SK-N-SH (cell line): ENCODE measurements at regions not wholly inside any gene's neighbourhood (a gene's known extent, or its start where the extent isn't known, plus 50 kb on each side); places are given as distances from the start of the nearest gene placed in this dataset.

Experiments used
- CTCF ChIA-PET: fragments of 300-600, 350-600 bp; formaldehyde crosslinking; extraction: SDS; loops from one replicate; lab custom pipeline; 2021; lab: Yijun Ruan, JAX
- POLR2A ChIA-PET: fragments of 350-600 bp; sonication (Branson Sonifier 250); formaldehyde crosslinking; extraction: SDS; loops from one replicate; lab custom pipeline; 2020; ENCODE audit warnings: antibody characterized with exemption, inconsistent platforms; lab: Yijun Ruan, JAX
- DNase-seq: peaks from one replicate; pipeline ENCODE4 v3.0.0; 2012
- H2AFZ ChIP-seq: fragments of 200-600 bp; sonication (generic); 2 replicates; pipeline ENCODE4 v1.8.1; 2016; ENCODE audit warnings: antibody characterized with exemption, mild to moderate bottlenecking, low read depth
- H3F3A ChIP-seq: fragments of 200-600 bp; sonication (generic); replicated peaks from 2 replicates; pipeline ENCODE3; 2016; ENCODE audit warnings: antibody characterized with exemption, mild to moderate bottlenecking; ENCODE audit not compliant: insufficient read depth
- H3K27ac ChIP-seq, 2 experiments: fragments of 200-500 bp in 1 of 2; fragments of 200-600 bp in 1 of 2; sonication (Bioruptor generic) in 1 of 2; sonication (generic), shearing (Covaris generic) in 1 of 2; 2 replicates each; pipeline versions ENCODE4 v1.5.1 to v1.6.1; 2014 to 2016; ENCODE audit warnings: low read depth in 2 of 2, inconsistent platforms in 1 of 2, low read length in 1 of 2, mild to moderate bottlenecking in 1 of 2, mixed read lengths in 1 of 2
- H3K27me3 ChIP-seq: fragments of 200-600 bp; sonication (generic), shearing (Covaris generic); 2 replicates; pipeline ENCODE4 v1.6.1; 2016; ENCODE audit warnings: mixed run types; ENCODE audit not compliant: insufficient read depth
- H3K36me3 ChIP-seq, 2 experiments: fragments of 200-500 bp in 1 of 2; fragments of 200-600 bp in 1 of 2; sonication (Bioruptor generic) in 1 of 2; sonication (generic) in 1 of 2; replicated peaks in 1 of 2; 2 replicates each; pipeline versions ENCODE3 to v1.5.1; 2014 to 2016; ENCODE audit warnings: low read length in 1 of 2, mild to moderate bottlenecking in 1 of 2; ENCODE audit not compliant: insufficient read depth in 2 of 2, control insufficient read depth in 1 of 2
- H3K4me1 ChIP-seq, 2 experiments: fragments of 200-500 bp in 1 of 2; fragments of 200-600 bp in 1 of 2; sonication (Bioruptor generic) in 1 of 2; sonication (generic), shearing (Covaris generic) in 1 of 2; 2 replicates each; pipeline versions ENCODE4 v1.5.1 to v1.6.1; 2014 to 2016; ENCODE audit warnings: low read depth in 1 of 2, low read length in 1 of 2, mixed run types in 1 of 2; ENCODE audit not compliant: insufficient read depth in 2 of 2, control insufficient read depth in 1 of 2
- H3K4me2 ChIP-seq: fragments of 200-600 bp; sonication (generic), shearing (Covaris generic); 2 replicates; pipeline ENCODE4 v1.6.1; 2017; ENCODE audit warnings: mixed run types
- H3K4me3 ChIP-seq, 2 experiments: fragments of 200-500 bp in 1 of 2; fragments of 200-600 bp in 1 of 2; sonication (Bioruptor generic) in 1 of 2; sonication (generic), shearing (Covaris generic) in 1 of 2; 2 replicates each; pipeline versions ENCODE4 v1.5.1 to v1.8.1; 2014 to 2016; ENCODE audit warnings: low read depth in 2 of 2, inconsistent platforms in 1 of 2, low read length in 1 of 2, mild to moderate bottlenecking in 1 of 2, mixed read lengths in 1 of 2, moderate library complexity in 1 of 2
- H3K79me2 ChIP-seq: fragments of 200-600 bp; sonication (generic); 2 replicates; pipeline ENCODE4 v1.8.1; 2017; ENCODE audit warnings: mild to moderate bottlenecking; ENCODE audit not compliant: insufficient read depth
- H3K9ac ChIP-seq: fragments of 200-600 bp; sonication (generic); 2 replicates; pipeline ENCODE4 v1.6.1; 2017; ENCODE audit warnings: mixed run types
- H3K9me2 ChIP-seq: fragments of 200-600 bp; sonication (generic); 2 replicates; pipeline ENCODE4 v1.6.1; 2017; ENCODE audit warnings: mixed run types
- H3K9me3 ChIP-seq: fragments of 200-600 bp; sonication (generic); 2 replicates; pipeline ENCODE4 v1.6.1; 2017; ENCODE audit warnings: mixed run types, mild to moderate bottlenecking, moderate library complexity
- H4K20me1 ChIP-seq: fragments of 200-600 bp; sonication (generic); 2 replicates; pipeline ENCODE4 v1.6.1; 2017; ENCODE audit warnings: mild to moderate bottlenecking, mixed run types; ENCODE audit not compliant: insufficient read depth
- CHD2 ChIP-seq: fragments of 150-350 bp; IDR thresholded peaks from 2 replicates; pipeline ENCODE4 v1.6.1; 2018; ENCODE audit warnings: low read length; ENCODE audit not compliant: partially characterized antibody
- CTCF ChIP-seq: fragments of 200-600 bp; sonication (generic); IDR thresholded peaks from 2 replicates; pipeline ENCODE4 v1.6.1; 2017; ENCODE audit warnings: antibody characterized with exemption, mild to moderate bottlenecking, moderate library complexity
- NRF1 ChIP-seq: IDR thresholded peaks from 2 replicates; pipeline ENCODE4 v1.6.1; 2012; ENCODE audit warnings: low read depth, mild to moderate bottlenecking, low read length
- RAD21 ChIP-seq: IDR thresholded peaks from 2 replicates; pipeline ENCODE4 v1.6.1; 2012; ENCODE audit warnings: mild to moderate bottlenecking, low read length
- REST ChIP-seq: IDR thresholded peaks from 2 replicates; pipeline ENCODE4 v1.6.1; 2012; ENCODE audit warnings: mild to moderate bottlenecking, low read depth, low read length, moderate library complexity
- WGBS: methylation state at CpG from one replicate; pipeline ENCODE4 v1.1.6; 2017; ENCODE audit warnings: low lambda C conversion rate; 5-methylcytosine and 5-hydroxymethylcytosine counted together

GRCh38 chr2:242027676-242028450 is 158.3 kb downstream of the RTP5 start:
- H2AFZ ChIP-seq: no peak overlapping the region
- no peaks in the 10 kb centered on the region for H3K9me3 ChIP-seq
- WGBS: 64% methylated on average over 23 of the region's 24 CpGs
- H3K27ac ChIP-seq: no peak overlapping the region
- no peaks in the 10 kb centered on the region for H4K20me1 ChIP-seq
- TF ChIP-seq RAD21 (no peak), NRF1 (no peak), CHD2 (no peak), CTCF (no peak)
- DNase-seq: no peak
- no peak overlapping the region for H3K4me3 ChIP-seq
- H3K79me2 ChIP-seq: no peaks in the 10 kb centered on the region
- no peaks in the 10 kb centered on the region for H3K9me2 ChIP-seq
- no peaks in the 10 kb centered on the region for H3F3A ChIP-seq
- no peaks in the 10 kb centered on the region for H3K4me1 ChIP-seq
- no peak overlapping the region for H3K4me2 ChIP-seq
- CTCF ChIA-PET: interaction anchor here (0.6 kb wide), 1 partner anchor 29 kb away, joined by 3 read pairs; no protein-coding TSS in a partner anchor
- POLR2A ChIA-PET: no interaction called here
- H3K27me3 ChIP-seq: peaks cover 31% of the 10 kb centered on the region; the same call in 1 of the 2 replicates
- no peak overlapping the region for H3K9ac ChIP-seq
- H3K36me3 ChIP-seq: no peaks in the 10 kb centered on the region

- Histone ChIP-seq H3F3A (no peaks in the 10 kb centered on the region), H3K9ac (no peak overlapping the region), H3K4me2 (no peak overlapping the region), H3K4me3 (no peak overlapping the region), H2AFZ (no peak overlapping the region), H4K20me1 (no peaks in the 10 kb centered on the region), H3K27me3 (peaks cover 31% of the 10 kb centered on the region), H3K27ac (no peak overlapping the region), H3K4me1 (no peaks in the 10 kb centered on the region), H3K9me3 (no peaks in the 10 kb centered on the region), H3K79me2 (no peaks in the 10 kb centered on the region), H3K9me2 (no peaks in the 10 kb centered on the region), H3K36me3 (no peaks in the 10 kb centered on the region)
- WGBS: 68% methylated on average over 21 of the region's 21 CpGs
- ChIA-PET POLR2A (no interaction called here), CTCF (no interaction called here)
- no peak for DNase-seq
- TF ChIP-seq REST (no peak), CTCF (0 out of 2 replicates have a peak, but pooled peaks have one; percentile 14)
Observed at GRCh38 chr2:242029422-242030225, 160.1 kb downstream of the RTP5 start.
